ENCODE measurements at regions not wholly inside any gene's neighbourhood (a gene's known extent, or its start where the extent isn't known, plus 50 kb on each side); places are given as distances from the start of the nearest gene placed in this dataset.

GRCh38 chr7:42400211-42400772, 163.3 kb upstream of the GLI3 start:
- no peak for DNase-seq
- Histone ChIP-seq H3K36me3 (ENCODE audit: control insufficient read depth in 4 of 4, insufficient read depth in 4 of 4, low read length in 3 of 4) (no peaks in the 10 kb centered on the region), H3K27me3 (replicated peaks in 2 of 5; ENCODE audit: control insufficient read depth in 4 of 5, insufficient read depth in 5 of 5, low read length in 4 of 5) (peaks cover 0 to 2% (median 0%) of the 10 kb centered on the region in 5 experiments), H3K27ac (ENCODE audit: insufficient read depth in 1 of 2, low read depth in 1 of 2, low read length in 2 of 2, poor library complexity in 1 of 2, severe bottlenecking in 2 of 2) (no peak overlapping the region), H3K4me1 (ENCODE audit: control extremely low read depth in 1 of 4, control insufficient read depth in 4 of 4, insufficient read depth in 4 of 4, low read length in 3 of 4) (no peaks in the 10 kb centered on the region), H3K4me3 (ENCODE audit: control insufficient read depth in 1 of 7, extremely low read depth in 1 of 7, insufficient read depth in 4 of 7, low read depth in 2 of 7, low read length in 6 of 7) (no peak overlapping the region), H3K9me3 (ENCODE audit: control extremely low read depth in 1 of 5, control insufficient read depth in 4 of 5, insufficient read depth in 2 of 5, low read depth in 1 of 5, low read length in 4 of 5) (no peaks in the 10 kb centered on the region)
- WGBS (ENCODE audit: insufficient coverage), result 100% methylated on average over 3 of the region's 4 CpGs
- CTCF ChIA-PET, result no interaction called here
- POLR2A ChIA-PET, result no interaction called here

GRCh38 chr7:42395607-42396006, 158.6 kb upstream of the GLI3 start:
- no peaks in the 10 kb centered on the region for H3K36me3 ChIP-seq (ENCODE audit: control insufficient read depth in 4 of 4, insufficient read depth in 4 of 4, low read length in 3 of 4)
- no peaks in the 10 kb centered on the region for H3K4me1 ChIP-seq (ENCODE audit: control extremely low read depth in 1 of 4, control insufficient read depth in 4 of 4, insufficient read depth in 4 of 4, low read length in 3 of 4)
- no peak overlapping the region for H3K4me3 ChIP-seq (ENCODE audit: control insufficient read depth in 1 of 7, extremely low read depth in 1 of 7, insufficient read depth in 4 of 7, low read depth in 2 of 7, low read length in 6 of 7)
- H3K9me3 ChIP-seq (ENCODE audit: control extremely low read depth in 1 of 5, control insufficient read depth in 4 of 5, insufficient read depth in 2 of 5, low read depth in 1 of 5, low read length in 4 of 5), result no peaks in the 10 kb centered on the region
- no peak for DNase-seq
- peaks cover 0 to 3% (median 2%) of the 10 kb centered on the region in 5 experiments for H3K27me3 ChIP-seq (replicated peaks in 2 of 5; ENCODE audit: control insufficient read depth in 4 of 5, insufficient read depth in 5 of 5, low read length in 4 of 5)
- CTCF ChIA-PET, result no interaction called here
- POLR2A ChIA-PET, result no interaction called here
- H3K27ac ChIP-seq (ENCODE audit: insufficient read depth in 1 of 2, low read depth in 1 of 2, low read length in 2 of 2, poor library complexity in 1 of 2, severe bottlenecking in 2 of 2), result no peak overlapping the region

GRCh38 chr7:42392826-42393225, 155.8 kb upstream of the GLI3 start:
- H3K27ac ChIP-seq (ENCODE audit: insufficient read depth in 1 of 2, low read depth in 1 of 2, low read length in 2 of 2, poor library complexity in 1 of 2, severe bottlenecking in 2 of 2), result no peak overlapping the region
- DNase-seq, result no peak
- no peak overlapping the region for H3K4me3 ChIP-seq (ENCODE audit: control insufficient read depth in 1 of 7, extremely low read depth in 1 of 7, insufficient read depth in 4 of 7, low read depth in 2 of 7, low read length in 6 of 7)
- no peaks in the 10 kb centered on the region for H3K4me1 ChIP-seq (ENCODE audit: control extremely low read depth in 1 of 4, control insufficient read depth in 4 of 4, insufficient read depth in 4 of 4, low read length in 3 of 4)
- WGBS (ENCODE audit: insufficient coverage), result 94% methylated on average over 3 of the region's 3 CpGs
- ChIA-PET CTCF (no interaction called here), POLR2A (no interaction called here)
- H3K9me3 ChIP-seq (ENCODE audit: control extremely low read depth in 1 of 5, control insufficient read depth in 4 of 5, insufficient read depth in 2 of 5, low read depth in 1 of 5, low read length in 4 of 5), result peaks cover 0 to 2% (median 0%) of the 10 kb centered on the region in 5 experiments
- peaks cover 0 to 3% (median 2%) of the 10 kb centered on the region in 5 experiments for H3K27me3 ChIP-seq (replicated peaks in 2 of 5; ENCODE audit: control insufficient read depth in 4 of 5, insufficient read depth in 5 of 5, low read length in 4 of 5)
- H3K36me3 ChIP-seq (ENCODE audit: control insufficient read depth in 4 of 4, insufficient read depth in 4 of 4, low read length in 3 of 4), result no peaks in the 10 kb centered on the region

GRCh38 chr7:42389697-42390096, 152.7 kb upstream of the GLI3 start:
- Histone ChIP-seq H3K4me1 (ENCODE audit: control extremely low read depth in 1 of 4, control insufficient read depth in 4 of 4, insufficient read depth in 4 of 4, low read length in 3 of 4) (no peaks in the 10 kb centered on the region), H3K9me3 (ENCODE audit: control extremely low read depth in 1 of 5, control insufficient read depth in 4 of 5, insufficient read depth in 2 of 5, low read depth in 1 of 5, low read length in 4 of 5) (peaks cover 0 to 2% (median 0%) of the 10 kb centered on the region in 5 experiments), H3K27me3 (replicated peaks in 2 of 5; ENCODE audit: control insufficient read depth in 4 of 5, insufficient read depth in 5 of 5, low read length in 4 of 5) (peaks cover 0 to 3% (median 0%) of the 10 kb centered on the region in 5 experiments), H3K36me3 (ENCODE audit: control insufficient read depth in 4 of 4, insufficient read depth in 4 of 4, low read length in 3 of 4) (no peaks in the 10 kb centered on the region), H3K27ac (ENCODE audit: insufficient read depth in 1 of 2, low read depth in 1 of 2, low read length in 2 of 2, poor library complexity in 1 of 2, severe bottlenecking in 2 of 2) (no peak overlapping the region), H3K4me3 (ENCODE audit: control insufficient read depth in 1 of 7, extremely low read depth in 1 of 7, insufficient read depth in 4 of 7, low read depth in 2 of 7, low read length in 6 of 7) (no peak overlapping the region)
- whole genome bisulfite sequencing (ENCODE audit: insufficient coverage), result 100% methylated on average over 1 of the region's 1 CpG
- ChIA-PET CTCF (no interaction called here), POLR2A (no interaction called here)
- DNase-seq, result no peak

GRCh38 chr7:42385912-42386311, 148.9 kb upstream of the GLI3 start:
- H3K9me3 ChIP-seq (ENCODE audit: control extremely low read depth in 1 of 5, control insufficient read depth in 4 of 5, insufficient read depth in 2 of 5, low read depth in 1 of 5, low read length in 4 of 5), result peaks cover 0 to 2% (median 0%) of the 10 kb centered on the region in 5 experiments
- no peaks in the 10 kb centered on the region for H3K4me1 ChIP-seq (ENCODE audit: control extremely low read depth in 1 of 4, control insufficient read depth in 4 of 4, insufficient read depth in 4 of 4, low read length in 3 of 4)
- no peaks in the 10 kb centered on the region for H3K27me3 ChIP-seq (replicated peaks in 2 of 5; ENCODE audit: control insufficient read depth in 4 of 5, insufficient read depth in 5 of 5, low read length in 4 of 5)
- no peak overlapping the region for H3K4me3 ChIP-seq (ENCODE audit: control insufficient read depth in 1 of 7, extremely low read depth in 1 of 7, insufficient read depth in 4 of 7, low read depth in 2 of 7, low read length in 6 of 7)
- no peak overlapping the region for H3K27ac ChIP-seq (ENCODE audit: insufficient read depth in 1 of 2, low read depth in 1 of 2, low read length in 2 of 2, poor library complexity in 1 of 2, severe bottlenecking in 2 of 2)
- no peaks in the 10 kb centered on the region for H3K36me3 ChIP-seq (ENCODE audit: control insufficient read depth in 4 of 4, insufficient read depth in 4 of 4, low read length in 3 of 4)
- POLR2A ChIA-PET, result no interaction called here
- CTCF ChIA-PET, result no interaction called here
- DNase-seq, result no peak
- WGBS (ENCODE audit: insufficient coverage), result 100% methylated on average over 2 of the region's 3 CpGs

DNA sequence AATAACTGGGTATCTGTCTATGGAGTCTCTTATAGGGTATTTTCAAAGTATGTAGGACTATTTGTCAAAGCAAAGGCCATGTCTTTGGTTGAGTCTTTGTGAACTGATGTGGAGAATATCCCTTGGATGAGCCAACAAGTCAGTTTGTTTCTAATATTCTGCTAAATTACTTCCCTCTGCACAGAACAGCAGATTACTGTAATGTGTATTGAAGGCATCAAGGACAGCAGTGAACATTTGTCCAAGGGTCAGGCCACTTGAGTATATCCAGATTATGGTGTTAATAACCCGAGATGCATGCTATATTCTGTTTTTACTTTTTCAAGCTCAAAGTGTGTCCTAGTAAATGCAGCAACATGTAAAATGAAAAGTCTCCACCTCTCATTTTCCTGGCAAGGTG, 144.2 kb upstream of the GLI3 start:
- H3K9me3 ChIP-seq (ENCODE audit: control extremely low read depth in 1 of 5, control insufficient read depth in 4 of 5, insufficient read depth in 2 of 5, low read depth in 1 of 5, low read length in 4 of 5), result no peaks in the 10 kb centered on the region
- no CpG with 5 or more reads among the region's 1 CpG for WGBS (ENCODE audit: insufficient coverage)
- POLR2A ChIA-PET, result interaction anchor here (0.7 kb wide), 1 partner anchor 232 kb away, joined by 4 read pairs; no protein-coding TSS in a partner anchor
- no peaks in the 10 kb centered on the region for H3K27me3 ChIP-seq (replicated peaks in 2 of 5; ENCODE audit: control insufficient read depth in 4 of 5, insufficient read depth in 5 of 5, low read length in 4 of 5)
- no peak overlapping the region for H3K4me3 ChIP-seq (ENCODE audit: control insufficient read depth in 1 of 7, extremely low read depth in 1 of 7, insufficient read depth in 4 of 7, low read depth in 2 of 7, low read length in 6 of 7)
- CTCF ChIA-PET, result no interaction called here
- DNase-seq, result no peak
- no peak overlapping the region for H3K27ac ChIP-seq (ENCODE audit: insufficient read depth in 1 of 2, low read depth in 1 of 2, low read length in 2 of 2, poor library complexity in 1 of 2, severe bottlenecking in 2 of 2)
- H3K36me3 ChIP-seq (ENCODE audit: control insufficient read depth in 4 of 4, insufficient read depth in 4 of 4, low read length in 3 of 4), result no peaks in the 10 kb centered on the region
- no peaks in the 10 kb centered on the region for H3K4me1 ChIP-seq (ENCODE audit: control extremely low read depth in 1 of 4, control insufficient read depth in 4 of 4, insufficient read depth in 4 of 4, low read length in 3 of 4)

DNA sequence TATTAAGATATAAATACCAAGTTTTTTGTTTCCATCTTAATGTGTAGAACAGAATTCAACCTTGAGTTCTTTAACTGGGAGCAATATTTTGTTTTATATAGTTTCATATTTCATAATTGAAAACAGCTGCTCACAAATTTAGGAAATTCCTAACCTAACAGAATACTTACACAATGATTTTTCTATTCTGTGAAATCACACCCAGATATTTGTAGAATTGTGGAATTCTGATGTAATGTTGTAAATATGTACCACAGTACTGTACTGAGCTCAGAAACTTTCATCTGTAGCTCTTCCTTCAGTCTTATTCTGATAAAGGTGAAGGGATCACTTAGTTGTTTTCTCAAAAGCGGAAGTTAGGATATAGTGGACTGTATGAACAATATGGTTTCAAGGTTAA, 143.4 kb upstream of the GLI3 start:
- ChIA-PET CTCF (no interaction called here), POLR2A (no interaction called here)
- Histone ChIP-seq H3K4me3 (ENCODE audit: control insufficient read depth in 1 of 7, extremely low read depth in 1 of 7, insufficient read depth in 4 of 7, low read depth in 2 of 7, low read length in 6 of 7) (no peak overlapping the region), H3K27ac (ENCODE audit: insufficient read depth in 1 of 2, low read depth in 1 of 2, low read length in 2 of 2, poor library complexity in 1 of 2, severe bottlenecking in 2 of 2) (no peak overlapping the region), H3K4me1 (ENCODE audit: control extremely low read depth in 1 of 4, control insufficient read depth in 4 of 4, insufficient read depth in 4 of 4, low read length in 3 of 4) (no peaks in the 10 kb centered on the region), H3K36me3 (ENCODE audit: control insufficient read depth in 4 of 4, insufficient read depth in 4 of 4, low read length in 3 of 4) (no peaks in the 10 kb centered on the region), H3K9me3 (ENCODE audit: control extremely low read depth in 1 of 5, control insufficient read depth in 4 of 5, insufficient read depth in 2 of 5, low read depth in 1 of 5, low read length in 4 of 5) (no peaks in the 10 kb centered on the region), H3K27me3 (replicated peaks in 2 of 5; ENCODE audit: control insufficient read depth in 4 of 5, insufficient read depth in 5 of 5, low read length in 4 of 5) (no peaks in the 10 kb centered on the region)
- no CpG with 5 or more reads among the region's 1 CpG for WGBS (ENCODE audit: insufficient coverage)
- DNase-seq, result no peak

Data from common myeloid progenitor, CD34-positive (primary cell).